ENCODE measurements at regions not wholly inside any gene's neighbourhood (a gene's known extent, or its start where the extent isn't known, plus 50 kb on each side); places are given as distances from the start of the nearest gene placed in this dataset.

- H4K20me1 ChIP-seq (replicated peaks; ENCODE audit: control insufficient read depth, insufficient read depth, low read length), result no peaks in the 10 kb centered on the region
- no peak overlapping the region for H3K4me3 ChIP-seq
- H3K9me1 ChIP-seq (ENCODE audit: control insufficient read depth, insufficient read depth, low read length), result no peaks in the 10 kb centered on the region
- H3K27me3 ChIP-seq (ENCODE audit: control insufficient read depth in 2 of 2, insufficient read depth in 2 of 2, low read length in 2 of 2), result peaks cover 0 to 25% of the 10 kb centered on the region in 2 experiments; a peak in 4 of 5 replicates
- POLR2A ChIA-PET, result no interaction called here
- ATAC-seq (no peak), FAIRE-seq (no peak), DNase-seq (ENCODE audit: extremely low read depth in 1 of 4, low spot score in 3 of 4) (no peak)
- H2AFZ ChIP-seq (ENCODE audit: low read depth, low read length), result no peak overlapping the region
- H3K4me1 ChIP-seq (replicated peaks in 1 of 2; ENCODE audit: control insufficient read depth in 2 of 2, insufficient read depth in 2 of 2, low read length in 2 of 2), result no peaks in the 10 kb centered on the region
- in situ Hi-C loops (cut with MboI) (no loop called here), intact Hi-C loops (cut with micrococcal nuclease) (no loop called here)
- no peaks in the 10 kb centered on the region for H3K79me2 ChIP-seq (ENCODE audit: control insufficient read depth, insufficient read depth, low read length)
- no peaks in the 10 kb centered on the region for H3K9me3 ChIP-seq (replicated peaks; ENCODE audit: control insufficient read depth, insufficient read depth, low read depth, low read length)
- CTCF ChIA-PET (ENCODE audit: low intra/inter-chr PET ratio), result no interaction called here
- no peaks in the 10 kb centered on the region for H3K36me3 ChIP-seq (ENCODE audit: control insufficient read depth, insufficient read depth, low read length)
- no peak overlapping the region for H3K4me2 ChIP-seq (ENCODE audit: insufficient read depth, low read length)
- BruUV-seq (replicated peaks), result no TSS peak
- 0% methylated on average over 6 of the region's 9 CpGs for WGBS (ENCODE audit: insufficient coverage, low coverage, missing lambda C conversion rate)
- no peak overlapping the region for H3K27ac ChIP-seq (ENCODE audit: extremely low read depth, low read depth, low read length)
- H3K9ac ChIP-seq (ENCODE audit: insufficient read depth in 1 of 2, low read depth in 2 of 2, low read length in 2 of 2), result no peak overlapping the region
- no peak for TF ChIP-seq E4F1 (CRISPR knock-in tag; IDR thresholded peaks at IDR 0.05; ENCODE audit: borderline replicate concordance)
- no peak for TF ChIP-seq THAP7 (CRISPR knock-in tag; IDR thresholded peaks at IDR 0.05)
- TF ChIP-seq EHMT2 (IDR thresholded peaks at IDR 0.05), result no peak
- no peak for TF ChIP-seq ZMIZ1 (IDR thresholded peaks at IDR 0.05; ENCODE audit: low read depth in 2 of 2, low read length in 2 of 2)
- no peak for TF ChIP-seq MXI1 (IDR thresholded peaks at IDR 0.05; ENCODE audit: low read depth, low read length)
- no peak for TF ChIP-seq HES1 (IDR thresholded peaks at IDR 0.05; ENCODE audit: low read depth)
- no peak for TF ChIP-seq ZBTB5 (IDR thresholded peaks at IDR 0.05)
- no peak for TF ChIP-seq AFF1 (IDR thresholded peaks at IDR 0.05; ENCODE audit: low read depth in 1 of 2, partially characterized antibody in 2 of 2)
Measured at GRCh38 chr14:36014236-36014635, 162.3 kb downstream of the PTCSC3 start.

All from K562 (cell line).